SU-DHL-6 (cell line): ENCODE measurements at regions not wholly inside any gene's neighbourhood (a gene's known extent, or its start where the extent isn't known, plus 50 kb on each side); places are given as distances from the start of the nearest gene placed in this dataset.

Source experiments
- H2AFZ ChIP-seq: fragments of 200-600 bp; sonication (generic); 2 replicates; pipeline ENCODE4 v1.6.1; 2014; ENCODE audit warnings: low read depth, mild to moderate bottlenecking, moderate library complexity, mixed read lengths, antibody characterized with exemption, low read length; ENCODE audit not compliant: severe bottlenecking
- H3F3A ChIP-seq: fragments of 200-600 bp; shearing (Covaris generic); 2 replicates; pipeline ENCODE4 v1.6.0; 2016; ENCODE audit warnings: antibody characterized with exemption, mild to moderate bottlenecking; ENCODE audit not compliant: insufficient read depth
- H3K27ac ChIP-seq: fragments of 200-600 bp; sonication (generic); 2 replicates; pipeline ENCODE4 v1.5.1; 2016; ENCODE audit warnings: low read depth, mild to moderate bottlenecking, low read length, moderate library complexity, mixed read lengths
- H3K27me3 ChIP-seq: fragments of 200-600 bp; sonication (generic), shearing (Covaris generic); 2 replicates; pipeline ENCODE4 v1.6.0; 2014; ENCODE audit warnings: mild to moderate bottlenecking, low read length
- H3K36me3 ChIP-seq: fragments of 200-600 bp; sonication (generic); 2 replicates; pipeline ENCODE4 v1.6.1; 2014; ENCODE audit warnings: mild to moderate bottlenecking, low read length, mixed read lengths
- H3K4me2 ChIP-seq: fragments of 300-600, 200-600 bp; shearing (Covaris generic), sonication (generic); 2 replicates; pipeline ENCODE4 v1.6.0; 2014; ENCODE audit warnings: low read length, low read depth, mild to moderate bottlenecking; ENCODE audit not compliant: poor library complexity, severe bottlenecking
- H3K4me3 ChIP-seq: fragments of 200-600 bp; sonication (generic); 2 replicates; pipeline ENCODE4 v1.5.1; 2014; ENCODE audit warnings: antibody characterized with exemption, low read length, mild to moderate bottlenecking, mixed read lengths; ENCODE audit not compliant: insufficient read depth, poor library complexity, severe bottlenecking
- H3K79me2 ChIP-seq: fragments of 200-600 bp; sonication (generic); 2 replicates; pipeline ENCODE4 v1.6.1; 2014; ENCODE audit warnings: mild to moderate bottlenecking, low read length, moderate library complexity; ENCODE audit not compliant: insufficient read depth
- H3K9ac ChIP-seq: fragments of 200-600 bp; sonication (generic); 2 replicates; pipeline ENCODE4 v1.7.0; 2014; ENCODE audit warnings: mild to moderate bottlenecking, low read length
- H3K9me2 ChIP-seq: fragments of 200-600 bp; sonication (generic); replicated peaks from 2 replicates; pipeline ENCODE4 v1.6.1; 2014; ENCODE audit warnings: low read length; ENCODE audit not compliant: insufficient read depth
- H3K9me3 ChIP-seq: fragments of 200-600 bp; sonication (generic); 2 replicates; pipeline ENCODE4 v1.6.1; 2014; ENCODE audit warnings: low read length, mixed read lengths; ENCODE audit not compliant: insufficient read depth
- H4K20me1 ChIP-seq: fragments of 200-600 bp; sonication (generic); 2 replicates; pipeline ENCODE4 v1.6.1; 2014; ENCODE audit warnings: low read depth, mild to moderate bottlenecking, antibody characterized with exemption, low read length, moderate library complexity, mixed read lengths
- CTCF ChIP-seq: fragments of 200-600 bp; sonication (generic); IDR thresholded peaks from one replicate; pipeline ENCODE4 v1.5.1; 2017; ENCODE audit warnings: antibody characterized with exemption, mild to moderate bottlenecking, low read length, moderate library complexity; ENCODE audit not compliant: insufficient read depth, poor library complexity, severe bottlenecking
- EZH2phosphoT487 ChIP-seq: fragments of 200-600 bp; sonication (generic), shearing (Covaris generic); conservative IDR thresholded peaks from 2 replicates; pipeline ENCODE4 v1.6.1; 2018; ENCODE audit warnings: mild to moderate bottlenecking, antibody characterized with exemption, low read length, moderate library complexity, mixed read lengths

GRCh38 chr6:95135182-95135581, 442.2 kb upstream of the MANEA start:
- Histone ChIP-seq H3K27me3 (no peaks in the 10 kb centered on the region), H3K36me3 (no peaks in the 10 kb centered on the region), H2AFZ (no peak overlapping the region), H3K4me3 (no peak overlapping the region), H3K9me2 (no peaks in the 10 kb centered on the region), H3F3A (no peaks in the 10 kb centered on the region; the same call in 1 of the 2 replicates), H4K20me1 (no peaks in the 10 kb centered on the region), H3K79me2 (no peaks in the 10 kb centered on the region), H3K4me2 (no peak overlapping the region), H3K9ac (no peak overlapping the region), H3K9me3 (no peaks in the 10 kb centered on the region), H3K27ac (no peak overlapping the region)
- no peak for TF ChIP-seq EZH2phosphoT487
- TF ChIP-seq CTCF: no peak

GRCh38 chr6:95142101-95142500, 435.2 kb upstream of the MANEA start:
- Histone ChIP-seq H3K4me3 (no peak overlapping the region), H3K9me3 (no peaks in the 10 kb centered on the region), H3K27me3 (no peaks in the 10 kb centered on the region), H3K9ac (no peak overlapping the region), H3F3A (no peaks in the 10 kb centered on the region), H3K79me2 (no peaks in the 10 kb centered on the region), H3K36me3 (no peaks in the 10 kb centered on the region), H3K4me2 (no peak overlapping the region), H3K9me2 (no peaks in the 10 kb centered on the region; the same call in 1 of the 2 replicates), H4K20me1 (no peaks in the 10 kb centered on the region), H2AFZ (no peak overlapping the region), H3K27ac (no peak overlapping the region)
- no peak for TF ChIP-seq EZH2phosphoT487
- TF ChIP-seq CTCF: no peak

- no peaks in the 10 kb centered on the region for H3K79me2 ChIP-seq
- no peaks in the 10 kb centered on the region for H3F3A ChIP-seq
- no peaks in the 10 kb centered on the region for H3K36me3 ChIP-seq
- H3K27me3 ChIP-seq: no peaks in the 10 kb centered on the region
- TF ChIP-seq CTCF (no peak), EZH2phosphoT487 (no peak)
- H3K27ac ChIP-seq: no peak overlapping the region
- no peaks in the 10 kb centered on the region for H4K20me1 ChIP-seq
- no peaks in the 10 kb centered on the region for H3K9me3 ChIP-seq
- H3K4me3 ChIP-seq: no peak overlapping the region
- no peak overlapping the region for H3K9ac ChIP-seq
- no peak overlapping the region for H2AFZ ChIP-seq
- H3K4me2 ChIP-seq: no peak overlapping the region
- H3K9me2 ChIP-seq: no peaks in the 10 kb centered on the region; the same call in 1 of the 2 replicates
Observed at GRCh38 chr6:95142661-95143335, 434.5 kb upstream of the MANEA start.
